Adrenal gland (tissue), 9 donors: ENCODE measurements at regions not wholly inside any gene's neighbourhood (a gene's known extent, or its start where the extent isn't known, plus 50 kb on each side); places are given as distances from the start of the nearest gene placed in this dataset.

ENCODE experiments used
- DNase-seq, 7 donors: peaks; one replicate each; pipeline ENCODE4 v3.0.0-alpha.2; 2019 to 2020
- H3K27ac ChIP-seq, 5 donors: fragments of 200-600 bp; sonication (generic) in 4 of 5; 1 replicate in 3 of 5; 2 replicates in 2 of 5; pipeline versions ENCODE4 v1.5.1 to v1.8.0; 2016 to 2020; ENCODE audit warnings: mild to moderate bottlenecking in 1 of 5
- H3K27me3 ChIP-seq: fragments of 200-600 bp; 2 replicates; pipeline ENCODE4 v1.8.0; 2021
- H3K36me3 ChIP-seq, 2 donors: fragments of 200-600 bp; replicated peaks in 1 of 2; 1 replicate in 1 of 2; 2 replicates in 1 of 2; pipeline versions ENCODE4 v1.5.1 to v1.8.0; 2018 to 2022
- H3K4me1 ChIP-seq, 2 donors: fragments of 200-600 bp; replicated peaks in 1 of 2; 1 replicate in 1 of 2; 2 replicates in 1 of 2; pipeline versions ENCODE4 v1.5.1 to v1.8.0; 2018 to 2021
- H3K4me3 ChIP-seq, 4 donors: fragments of 200-600 bp; sonication (generic) in 3 of 4; one replicate each; pipeline ENCODE4 v1.5.1; 2016 to 2018
- H3K9me3 ChIP-seq, 3 donors: fragments of 200-600 bp; sonication (generic) in 1 of 3; replicated peaks in 1 of 3; 1 replicate in 2 of 3; 2 replicates in 1 of 3; pipeline versions ENCODE4 v1.5.1 to v1.8.0; 2016 to 2021
- POLR2A ChIP-seq, 2 donors: fragments of 450-650 bp; IDR thresholded peaks; one replicate each; pipeline ENCODE4 v1.6.1; 2017; ENCODE audit warnings: antibody characterized with exemption in 2 of 2, mild to moderate bottlenecking in 2 of 2, moderate library complexity in 1 of 2
- WGBS, 4 donors: extraction: QIAGEN DNeasy Blood & Tissue Kit in 2 of 4; methylation state at CpG; one replicate each; pipeline versions ENCODE4 v1.1.5 to v1.1.7; 2013 to 2017; 5-methylcytosine and 5-hydroxymethylcytosine counted together
- intact Hi-C, 2 donors: fragments of 100-400 bp; cut with DNase I; formaldehyde crosslinking; loops; one replicate each; pipeline versions ENCODE4 v1.14.1 to v1.15.0; 2022 to 2023
- TF ChIP-seq, protein P1 (sequence below), 6 experiments: fragments of 450-650 bp in 4 of 6; fragments of 200-600 bp in 2 of 6; sonication (generic) in 1 of 6; IDR thresholded peaks; 1 replicate in 5 of 6; 2 replicates in 1 of 6; pipeline versions ENCODE4 v1.5.1 to v1.8.0; 2016 to 2021; ENCODE audit warnings: antibody characterized with exemption in 6 of 6, mild to moderate bottlenecking in 2 of 6, moderate library complexity in 1 of 6
- donor health status: healthy with polysubstance abuse.
- donor health status: Bipolar disorder and iron deficiency.
- donor health status: DM: yes; HTN: yes; CAD: no.
- donor health status: DM: no; HTN: no; CAD: no.
- donor health status: DM: no; HTN: no; CAD: no.

DNA sequence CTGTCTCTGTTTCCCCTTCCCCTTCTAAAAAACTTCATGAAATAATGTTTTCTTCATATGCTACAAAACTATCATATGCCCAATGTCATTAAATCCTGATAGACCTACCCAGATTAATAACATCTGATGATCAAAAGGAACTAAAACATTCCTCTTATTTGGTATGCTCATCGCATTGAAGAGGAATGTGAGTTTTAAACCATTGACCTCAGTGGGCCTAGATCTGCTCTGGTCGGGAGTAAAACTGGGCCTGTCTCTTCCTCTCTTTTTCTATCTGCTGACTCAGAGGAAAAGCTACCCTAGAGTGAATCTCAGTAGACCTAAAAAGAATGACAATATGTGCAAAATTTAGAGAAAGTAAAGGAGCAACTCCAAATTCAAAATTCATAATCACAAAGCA lies 275.8 kb downstream of the SATB1 start:
- intact Hi-C loops = no loop called here
- no peaks in the 10 kb centered on the region for H3K27me3 ChIP-seq
- no peak for DNase-seq
- WGBS, 4 donors = 80 to 86% (median 84%) methylated on average over 2 of the region's 2 CpGs
- H3K27ac ChIP-seq = no peak overlapping the region
- TF ChIP-seq, protein P1, sequence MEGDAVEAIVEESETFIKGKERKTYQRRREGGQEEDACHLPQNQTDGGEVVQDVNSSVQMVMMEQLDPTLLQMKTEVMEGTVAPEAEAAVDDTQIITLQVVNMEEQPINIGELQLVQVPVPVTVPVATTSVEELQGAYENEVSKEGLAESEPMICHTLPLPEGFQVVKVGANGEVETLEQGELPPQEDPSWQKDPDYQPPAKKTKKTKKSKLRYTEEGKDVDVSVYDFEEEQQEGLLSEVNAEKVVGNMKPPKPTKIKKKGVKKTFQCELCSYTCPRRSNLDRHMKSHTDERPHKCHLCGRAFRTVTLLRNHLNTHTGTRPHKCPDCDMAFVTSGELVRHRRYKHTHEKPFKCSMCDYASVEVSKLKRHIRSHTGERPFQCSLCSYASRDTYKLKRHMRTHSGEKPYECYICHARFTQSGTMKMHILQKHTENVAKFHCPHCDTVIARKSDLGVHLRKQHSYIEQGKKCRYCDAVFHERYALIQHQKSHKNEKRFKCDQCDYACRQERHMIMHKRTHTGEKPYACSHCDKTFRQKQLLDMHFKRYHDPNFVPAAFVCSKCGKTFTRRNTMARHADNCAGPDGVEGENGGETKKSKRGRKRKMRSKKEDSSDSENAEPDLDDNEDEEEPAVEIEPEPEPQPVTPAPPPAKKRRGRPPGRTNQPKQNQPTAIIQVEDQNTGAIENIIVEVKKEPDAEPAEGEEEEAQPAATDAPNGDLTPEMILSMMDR (IDR thresholded peaks at IDR 0.05) = no peak
- no peak for TF ChIP-seq POLR2A (IDR thresholded peaks at IDR 0.05)
- no peak overlapping the region for H3K4me3 ChIP-seq
- no peaks in the 10 kb centered on the region for H3K4me1 ChIP-seq
- H3K36me3 ChIP-seq = no peaks in the 10 kb centered on the region
- H3K9me3 ChIP-seq = no peaks in the 10 kb centered on the region

GRCh38 chr3:18144571-18144970 lies 280.6 kb downstream of the SATB1 start:
- H3K4me1 ChIP-seq = no peaks in the 10 kb centered on the region
- intact Hi-C loops = no loop called here
- no peak overlapping the region for H3K4me3 ChIP-seq
- H3K27me3 ChIP-seq = no peaks in the 10 kb centered on the region
- no peaks in the 10 kb centered on the region for H3K9me3 ChIP-seq
- no peak overlapping the region for H3K27ac ChIP-seq
- H3K36me3 ChIP-seq = no peaks in the 10 kb centered on the region
- no peak for DNase-seq
- TF ChIP-seq, protein P1 (IDR thresholded peaks at IDR 0.05) = no peak

GRCh38 chr3:18143258-18143780 lies 281.8 kb downstream of the SATB1 start:
- Histone ChIP-seq H3K27ac (no peak overlapping the region), H3K36me3 (no peaks in the 10 kb centered on the region), H3K4me3 (no peak overlapping the region), H3K9me3 (no peaks in the 10 kb centered on the region), H3K4me1 (no peaks in the 10 kb centered on the region), H3K27me3 (no peaks in the 10 kb centered on the region)
- no peak for DNase-seq
- WGBS, 4 donors = 75 to 76% (median 76%) methylated on average over 6 of the region's 6 CpGs
- TF ChIP-seq, protein P1 (IDR thresholded peaks at IDR 0.05) = no peak
- TF ChIP-seq POLR2A (IDR thresholded peaks at IDR 0.05) = no peak
- intact Hi-C loops = no loop called here

DNA sequence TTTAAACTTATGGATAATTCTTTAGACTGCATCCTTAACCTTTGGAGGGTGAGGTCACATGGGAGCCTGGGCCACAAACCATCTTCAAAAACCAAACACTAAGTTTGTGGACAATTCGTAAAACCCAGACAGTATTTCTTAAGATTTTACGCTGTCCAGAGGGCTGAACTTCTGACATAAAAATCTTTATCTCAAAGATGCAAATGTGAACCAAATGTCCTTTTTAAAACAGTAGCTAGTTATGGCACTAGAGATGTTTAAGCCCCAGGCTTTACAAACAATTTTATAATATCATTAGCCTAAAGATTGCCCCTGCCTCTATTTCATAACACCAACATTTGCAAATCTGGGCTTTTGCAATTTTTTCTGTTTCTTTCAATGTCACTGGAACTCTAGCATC lies 287.2 kb downstream of the SATB1 start:
- no peak for DNase-seq
- no peak for TF ChIP-seq POLR2A (IDR thresholded peaks at IDR 0.05)
- TF ChIP-seq, protein P1 (IDR thresholded peaks at IDR 0.05) = no peak
- H3K27me3 ChIP-seq = no peaks in the 10 kb centered on the region
- WGBS, 4 donors = 78 to 87% (median 83%) methylated on average over 2 of the region's 2 CpGs
- H3K36me3 ChIP-seq = no peaks in the 10 kb centered on the region
- H3K4me1 ChIP-seq = no peaks in the 10 kb centered on the region
- intact Hi-C loops = no loop called here
- H3K9me3 ChIP-seq = no peaks in the 10 kb centered on the region
- H3K27ac ChIP-seq = no peak overlapping the region
- H3K4me3 ChIP-seq = no peak overlapping the region
